HFFc6 (cell line): ENCODE measurements at regions not wholly inside any gene's neighbourhood (a gene's known extent, or its start where the extent isn't known, plus 50 kb on each side); places are given as distances from the start of the nearest gene placed in this dataset.

Experiments used
- DNase-seq: peaks from one replicate; pipeline ENCODE4 v3.0.0-alpha.2; 2018
- H3K27ac Mint-ChIP-seq: 2 replicates; pipeline ENCODE4 v1.8.0; 2020; ENCODE audit warnings: mild to moderate bottlenecking, mixed read lengths
- H3K27me3 Mint-ChIP-seq: 2 replicates; pipeline ENCODE4 v1.8.0; 2021; ENCODE audit warnings: mild to moderate bottlenecking, moderate library complexity, mixed read lengths; ENCODE audit not compliant: insufficient read depth
- H3K36me3 Mint-ChIP-seq: 2 replicates; pipeline ENCODE4 v1.8.0; 2021; ENCODE audit warnings: low read depth, mixed read lengths
- H3K4me1 Mint-ChIP-seq: 2 replicates; pipeline ENCODE4 v1.8.0; 2020; ENCODE audit warnings: low read depth, mixed read lengths
- H3K4me3 Mint-ChIP-seq: 2 replicates; pipeline ENCODE4 v1.8.0; 2020; ENCODE audit warnings: mild to moderate bottlenecking, moderate library complexity, mixed read lengths
- H3K9me3 Mint-ChIP-seq: 2 replicates; pipeline ENCODE4 v1.8.0; 2020; ENCODE audit warnings: mild to moderate bottlenecking, mixed read lengths
- TF ChIP-seq, protein P1 (sequence below): fragments of 200-600 bp; sonication (generic); IDR thresholded peaks from 2 replicates; pipeline ENCODE4 v1.5.0; 2021; ENCODE audit warnings: antibody characterized with exemption, mild to moderate bottlenecking

DNA sequence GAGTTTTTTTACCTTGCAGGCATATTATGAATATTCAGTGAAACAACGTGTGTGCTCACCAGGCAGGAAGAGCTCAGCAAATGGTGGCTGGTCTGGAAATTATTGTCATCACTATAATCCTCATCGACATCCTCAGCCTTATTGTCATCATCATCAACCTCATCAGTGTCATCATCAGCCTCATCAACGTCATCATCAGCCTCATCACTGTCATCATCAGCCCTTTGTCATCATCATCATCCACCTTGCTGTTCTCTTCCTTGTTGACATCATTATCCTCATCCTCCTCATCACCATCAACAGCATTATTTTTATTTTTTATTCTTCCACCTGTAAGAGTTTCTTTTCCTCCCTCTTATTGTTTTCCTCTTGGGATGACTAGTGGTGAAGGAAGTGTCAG lies 142.3 kb upstream of the GPR26 start:
- Mint-ChIP-seq H3K27me3 (no peaks in the 10 kb centered on the region; the same call in 1 of the 2 replicates), H3K4me3 (no peak overlapping the region), H3K27ac (no peak overlapping the region), H3K4me1 (no peaks in the 10 kb centered on the region), H3K36me3 (peaks cover 5% of the 10 kb centered on the region; the same call in 1 of the 2 replicates), H3K9me3 (peaks cover 26% of the 10 kb centered on the region)
- TF ChIP-seq, protein P1, sequence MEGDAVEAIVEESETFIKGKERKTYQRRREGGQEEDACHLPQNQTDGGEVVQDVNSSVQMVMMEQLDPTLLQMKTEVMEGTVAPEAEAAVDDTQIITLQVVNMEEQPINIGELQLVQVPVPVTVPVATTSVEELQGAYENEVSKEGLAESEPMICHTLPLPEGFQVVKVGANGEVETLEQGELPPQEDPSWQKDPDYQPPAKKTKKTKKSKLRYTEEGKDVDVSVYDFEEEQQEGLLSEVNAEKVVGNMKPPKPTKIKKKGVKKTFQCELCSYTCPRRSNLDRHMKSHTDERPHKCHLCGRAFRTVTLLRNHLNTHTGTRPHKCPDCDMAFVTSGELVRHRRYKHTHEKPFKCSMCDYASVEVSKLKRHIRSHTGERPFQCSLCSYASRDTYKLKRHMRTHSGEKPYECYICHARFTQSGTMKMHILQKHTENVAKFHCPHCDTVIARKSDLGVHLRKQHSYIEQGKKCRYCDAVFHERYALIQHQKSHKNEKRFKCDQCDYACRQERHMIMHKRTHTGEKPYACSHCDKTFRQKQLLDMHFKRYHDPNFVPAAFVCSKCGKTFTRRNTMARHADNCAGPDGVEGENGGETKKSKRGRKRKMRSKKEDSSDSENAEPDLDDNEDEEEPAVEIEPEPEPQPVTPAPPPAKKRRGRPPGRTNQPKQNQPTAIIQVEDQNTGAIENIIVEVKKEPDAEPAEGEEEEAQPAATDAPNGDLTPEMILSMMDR = no peak
- no peak for DNase-seq

DNA sequence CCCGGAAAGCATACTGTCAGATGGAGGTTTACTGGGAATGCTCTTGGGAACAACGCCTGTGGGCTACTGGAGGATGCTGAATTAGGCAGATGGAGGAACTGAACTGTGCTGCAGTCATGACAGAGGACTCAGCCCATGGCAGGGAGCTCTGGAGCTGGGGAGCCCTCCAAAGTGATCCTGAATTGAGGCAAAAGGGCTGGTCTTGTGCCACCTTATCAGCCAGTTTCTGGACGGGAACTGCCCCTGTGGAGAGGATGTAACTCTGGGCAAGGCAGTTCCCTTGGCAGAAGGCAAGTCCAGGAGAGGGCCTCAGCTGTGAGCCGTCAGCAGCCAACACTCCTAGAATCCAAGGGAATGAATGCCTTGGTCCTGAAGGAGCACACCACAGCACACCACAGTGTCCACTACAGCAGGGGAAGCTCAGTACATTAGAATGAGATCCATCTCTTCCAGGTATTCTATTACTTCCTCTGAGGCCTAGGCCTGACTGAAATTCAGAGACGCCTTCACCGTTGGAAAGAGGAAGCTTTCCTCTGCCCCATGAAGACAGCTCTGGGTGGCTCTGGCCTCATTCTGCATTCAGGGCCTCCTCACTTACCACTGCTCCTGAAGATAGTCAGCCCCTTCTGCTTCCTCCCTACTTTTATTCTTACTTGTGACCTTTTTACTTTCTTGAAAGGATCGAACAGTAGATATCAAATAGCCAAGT lies 139.6 kb upstream of the GPR26 start:
- no peak overlapping the region for H3K27ac Mint-ChIP-seq
- TF ChIP-seq, protein P1 = no peak
- no peaks in the 10 kb centered on the region for H3K4me1 Mint-ChIP-seq
- H3K27me3 Mint-ChIP-seq = no peaks in the 10 kb centered on the region; the same call in 1 of the 2 replicates
- DNase-seq = no peak
- H3K4me3 Mint-ChIP-seq = no peak overlapping the region
- peaks cover 21% of the 10 kb centered on the region for H3K9me3 Mint-ChIP-seq
- H3K36me3 Mint-ChIP-seq = peaks cover 5% of the 10 kb centered on the region; the same call in 1 of the 2 replicates

DNA sequence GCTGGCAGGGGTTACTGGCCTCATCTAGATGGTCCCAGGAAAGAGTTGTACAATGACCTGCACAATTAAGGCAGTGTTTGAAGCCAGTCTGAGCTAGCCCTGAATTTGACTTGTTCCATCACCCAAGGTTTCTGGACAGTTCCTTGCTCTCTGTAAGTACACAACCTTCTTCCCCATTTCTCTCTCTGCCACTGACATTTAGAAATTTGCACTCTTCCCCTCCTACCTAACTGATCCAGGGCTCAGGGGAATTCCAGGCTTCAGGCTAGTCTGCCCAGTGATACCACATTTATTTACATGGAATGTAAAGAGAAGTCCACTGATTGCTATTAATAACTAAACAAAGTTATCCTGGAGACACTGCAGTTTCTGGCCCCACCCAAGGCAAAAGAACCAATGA lies 139.0 kb upstream of the GPR26 start:
- TF ChIP-seq, protein P1 = no peak
- H3K27me3 Mint-ChIP-seq = no peaks in the 10 kb centered on the region; the same call in 1 of the 2 replicates
- H3K4me3 Mint-ChIP-seq = no peak overlapping the region
- peaks cover 19% of the 10 kb centered on the region for H3K9me3 Mint-ChIP-seq
- H3K36me3 Mint-ChIP-seq = peaks cover 5% of the 10 kb centered on the region; the same call in 1 of the 2 replicates
- no peak overlapping the region for H3K27ac Mint-ChIP-seq
- no peak for DNase-seq
- no peaks in the 10 kb centered on the region for H3K4me1 Mint-ChIP-seq

DNA sequence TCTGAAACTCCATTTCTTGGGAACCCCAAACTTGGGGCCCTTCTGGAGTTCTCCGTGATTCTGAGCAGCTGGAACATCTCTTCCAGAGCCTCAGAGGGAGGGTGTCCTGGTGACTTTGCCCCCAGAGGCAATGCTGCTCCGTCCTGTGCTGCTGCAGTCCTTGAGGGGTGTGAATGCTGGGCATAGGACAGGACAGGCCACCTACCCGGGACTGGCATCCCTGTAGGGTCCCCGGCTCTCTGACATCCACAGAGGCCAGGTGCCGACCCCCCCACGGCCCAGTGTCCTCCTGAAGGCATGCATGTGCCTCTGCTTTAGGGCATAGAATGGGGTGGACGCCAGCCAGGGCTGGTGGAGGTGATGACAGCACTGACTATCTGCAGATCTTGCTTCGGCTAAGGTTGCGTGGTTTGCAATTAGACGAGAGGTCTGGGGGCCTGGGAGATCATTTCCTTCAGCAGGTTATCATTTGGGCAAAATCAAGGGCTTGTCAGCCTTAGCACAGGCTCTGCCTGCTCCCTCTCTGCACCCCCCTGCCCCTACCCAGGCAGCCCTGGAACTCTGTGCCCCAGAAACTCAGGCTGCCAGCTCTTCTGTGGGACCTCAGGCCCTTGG lies 136.9 kb upstream of the GPR26 start:
- no peak overlapping the region for H3K27ac Mint-ChIP-seq

DNA sequence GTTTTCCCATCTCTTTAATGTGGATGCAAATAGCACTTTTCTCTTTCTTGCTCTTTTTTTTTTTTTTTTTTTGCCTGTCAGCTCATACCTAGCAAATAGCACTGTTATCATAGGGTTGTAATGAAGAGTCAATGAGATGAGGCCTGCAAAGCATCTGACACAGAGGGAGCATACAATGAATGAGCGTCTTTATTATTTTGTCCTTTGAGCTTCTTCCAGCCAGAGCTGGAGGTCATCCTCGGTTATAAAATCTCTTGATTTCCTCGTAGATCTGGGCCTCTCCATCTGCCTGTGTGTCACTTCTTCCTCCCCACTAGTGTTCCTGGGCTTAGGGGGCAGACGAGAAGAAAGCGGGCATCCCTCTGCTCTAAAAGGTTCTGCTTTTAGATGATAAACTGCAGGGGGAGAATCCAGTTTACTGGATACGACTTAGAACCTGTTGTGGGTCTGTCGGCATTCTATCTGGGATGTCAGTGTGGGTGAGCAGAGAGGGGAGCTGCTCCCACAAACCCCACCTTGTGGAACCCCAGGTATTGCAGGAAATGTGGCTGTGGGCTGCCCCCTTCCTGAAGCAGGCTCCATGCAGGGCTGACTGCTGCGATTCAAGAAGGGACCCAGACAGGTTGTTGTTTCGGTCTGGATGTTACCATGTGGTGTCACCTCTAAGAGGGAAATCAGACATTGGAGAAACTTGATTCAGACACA lies 135.8 kb upstream of the GPR26 start:
- no peak overlapping the region for H3K27ac Mint-ChIP-seq
- DNase-seq = no peak
- H3K4me1 Mint-ChIP-seq = no peaks in the 10 kb centered on the region
- no peak overlapping the region for H3K4me3 Mint-ChIP-seq
- TF ChIP-seq, protein P1 = no peak
- H3K9me3 Mint-ChIP-seq = peaks cover 19% of the 10 kb centered on the region
- H3K27me3 Mint-ChIP-seq = peaks cover 2% of the 10 kb centered on the region; the same call in 1 of the 2 replicates
- H3K36me3 Mint-ChIP-seq = no peaks in the 10 kb centered on the region

More for the DNA sequence above, 136.9 kb upstream of the GPR26 start:
- no peak for DNase-seq
- TF ChIP-seq, protein P1 = no peak
- Mint-ChIP-seq H3K4me3 (no peak overlapping the region), H3K4me1 (no peaks in the 10 kb centered on the region), H3K36me3 (no peaks in the 10 kb centered on the region), H3K27me3 (no peaks in the 10 kb centered on the region), H3K9me3 (peaks cover 16% of the 10 kb centered on the region)
